Astrocyte of the spinal cord (primary cell): ENCODE measurements at regions not wholly inside any gene's neighbourhood (a gene's known extent, or its start where the extent isn't known, plus 50 kb on each side); places are given as distances from the start of the nearest gene placed in this dataset.
"Not testable (repeated sequence)": the region's sequence is repeated elsewhere in the genome, so short reads cannot be mapped to it uniquely, and the experiment has no call there.

ENCODE experiments used
- DNase-seq: peaks from one replicate; pipeline ENCODE4 v3.0.0; 2011; ENCODE audit warnings: low read depth, low spot score
- H3K4me3 ChIP-seq: 2 replicates; pipeline ENCODE4 v1.5.1; 2011; ENCODE audit warnings: low read depth, mild to moderate bottlenecking, low read length, moderate library complexity
- in situ Hi-C: cut with HindIII; loops from 2 replicates; pipeline ENCODE4 v1.10.0; 2017; ENCODE audit warnings: low sequenced_read_pairs
- TF ChIP-seq, protein P1 (sequence below): IDR thresholded peaks from 2 replicates; pipeline ENCODE4 v1.5.1; 2012; ENCODE audit warnings: low read depth, mild to moderate bottlenecking, low read length, inconsistent platforms

DNA sequence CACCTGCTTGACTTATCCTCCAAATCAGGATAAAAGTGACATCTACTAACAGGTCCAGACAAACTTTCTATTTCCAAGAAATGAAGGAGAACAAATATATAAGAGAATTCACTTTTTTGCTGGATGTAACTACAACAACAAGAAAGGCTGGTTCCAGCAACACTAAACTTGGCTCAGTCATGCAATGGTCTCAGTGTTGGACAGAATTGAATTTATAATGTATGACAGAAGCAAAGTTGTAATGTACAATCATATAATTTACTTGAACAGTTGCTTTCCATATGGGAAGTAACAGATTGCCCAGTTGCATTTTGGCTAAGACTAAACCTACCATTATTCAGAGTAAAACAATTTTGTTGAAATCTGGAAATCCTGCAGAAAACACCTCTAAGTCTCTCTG lies 183.3 kb upstream of the INTU start:
- TF ChIP-seq, protein P1, sequence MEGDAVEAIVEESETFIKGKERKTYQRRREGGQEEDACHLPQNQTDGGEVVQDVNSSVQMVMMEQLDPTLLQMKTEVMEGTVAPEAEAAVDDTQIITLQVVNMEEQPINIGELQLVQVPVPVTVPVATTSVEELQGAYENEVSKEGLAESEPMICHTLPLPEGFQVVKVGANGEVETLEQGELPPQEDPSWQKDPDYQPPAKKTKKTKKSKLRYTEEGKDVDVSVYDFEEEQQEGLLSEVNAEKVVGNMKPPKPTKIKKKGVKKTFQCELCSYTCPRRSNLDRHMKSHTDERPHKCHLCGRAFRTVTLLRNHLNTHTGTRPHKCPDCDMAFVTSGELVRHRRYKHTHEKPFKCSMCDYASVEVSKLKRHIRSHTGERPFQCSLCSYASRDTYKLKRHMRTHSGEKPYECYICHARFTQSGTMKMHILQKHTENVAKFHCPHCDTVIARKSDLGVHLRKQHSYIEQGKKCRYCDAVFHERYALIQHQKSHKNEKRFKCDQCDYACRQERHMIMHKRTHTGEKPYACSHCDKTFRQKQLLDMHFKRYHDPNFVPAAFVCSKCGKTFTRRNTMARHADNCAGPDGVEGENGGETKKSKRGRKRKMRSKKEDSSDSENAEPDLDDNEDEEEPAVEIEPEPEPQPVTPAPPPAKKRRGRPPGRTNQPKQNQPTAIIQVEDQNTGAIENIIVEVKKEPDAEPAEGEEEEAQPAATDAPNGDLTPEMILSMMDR, result no peak
- in situ Hi-C loops, result no loop called here
- H3K4me3 ChIP-seq, result no peak overlapping the region
- no peak for DNase-seq

DNA sequence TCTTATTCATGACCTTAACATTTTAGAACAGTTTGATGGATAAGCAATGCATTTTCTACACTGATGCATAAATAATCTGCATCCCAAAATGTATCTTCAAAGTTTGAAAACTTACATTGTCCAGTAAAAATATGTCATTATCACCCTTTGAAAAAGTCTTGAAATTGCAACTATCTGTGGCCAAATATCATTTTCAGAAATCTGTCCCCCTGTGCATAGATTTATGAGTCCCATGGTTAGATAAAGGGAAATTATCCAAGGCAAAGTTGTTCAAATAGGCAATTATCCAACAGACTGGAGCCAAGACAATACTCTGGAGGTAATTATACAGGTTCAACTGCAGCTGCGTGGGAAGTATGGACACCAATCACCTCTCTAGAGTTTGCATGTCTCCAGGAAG lies 182.5 kb upstream of the INTU start:
- H3K4me3 ChIP-seq, result no peak overlapping the region
- TF ChIP-seq, protein P1, result no peak
- DNase-seq, result no peak
- in situ Hi-C loops, result no loop called here

DNA sequence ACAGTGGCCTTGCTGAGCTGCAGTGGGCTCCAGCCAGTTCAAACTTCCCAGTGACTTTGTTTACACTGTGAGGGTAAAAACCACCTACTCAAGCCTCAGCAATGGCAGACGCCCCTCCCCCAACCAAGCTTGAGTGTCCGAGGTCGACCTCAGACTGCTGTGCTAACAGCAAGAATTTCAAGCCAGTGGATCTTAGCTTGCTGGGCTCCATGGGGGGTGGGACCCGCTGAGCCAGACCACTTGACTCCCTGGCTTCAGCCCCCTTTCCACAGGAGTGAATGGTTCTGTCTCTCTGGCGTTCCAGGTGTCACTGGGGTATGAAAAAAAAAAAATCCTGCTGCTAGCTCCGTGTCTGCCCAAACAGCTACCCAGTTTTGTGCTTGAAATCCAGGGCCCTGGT lies 168.9 kb upstream of the INTU start:
- no peak overlapping the region for H3K4me3 ChIP-seq
- TF ChIP-seq, protein P1, result no peak
- no peak for DNase-seq

DNA sequence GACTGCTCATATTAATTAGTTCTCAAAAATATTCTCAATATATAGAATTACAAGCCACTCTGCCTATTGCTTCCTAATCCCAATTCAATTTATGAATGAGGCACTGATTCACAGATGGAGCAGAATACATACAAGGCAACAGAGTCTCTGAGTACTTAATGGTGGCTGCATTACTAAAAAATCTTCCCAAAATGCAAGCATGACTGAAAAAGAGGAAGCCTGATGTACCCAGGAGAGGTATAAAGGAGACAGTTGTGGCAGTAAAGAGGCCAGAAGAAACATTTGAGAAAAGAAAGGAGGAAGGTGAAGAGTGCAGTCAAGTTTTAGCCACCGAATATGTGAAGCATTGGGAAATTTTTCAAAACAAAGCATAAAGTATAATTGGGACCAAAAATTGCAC lies 163.2 kb upstream of the INTU start:
- no peak for DNase-seq
- in situ Hi-C loops, result no loop called here
- no peak overlapping the region for H3K4me3 ChIP-seq
- TF ChIP-seq, protein P1, result no peak

More for the DNA sequence above, 168.9 kb upstream of the INTU start:
- in situ Hi-C loops, result no loop called here

DNA sequence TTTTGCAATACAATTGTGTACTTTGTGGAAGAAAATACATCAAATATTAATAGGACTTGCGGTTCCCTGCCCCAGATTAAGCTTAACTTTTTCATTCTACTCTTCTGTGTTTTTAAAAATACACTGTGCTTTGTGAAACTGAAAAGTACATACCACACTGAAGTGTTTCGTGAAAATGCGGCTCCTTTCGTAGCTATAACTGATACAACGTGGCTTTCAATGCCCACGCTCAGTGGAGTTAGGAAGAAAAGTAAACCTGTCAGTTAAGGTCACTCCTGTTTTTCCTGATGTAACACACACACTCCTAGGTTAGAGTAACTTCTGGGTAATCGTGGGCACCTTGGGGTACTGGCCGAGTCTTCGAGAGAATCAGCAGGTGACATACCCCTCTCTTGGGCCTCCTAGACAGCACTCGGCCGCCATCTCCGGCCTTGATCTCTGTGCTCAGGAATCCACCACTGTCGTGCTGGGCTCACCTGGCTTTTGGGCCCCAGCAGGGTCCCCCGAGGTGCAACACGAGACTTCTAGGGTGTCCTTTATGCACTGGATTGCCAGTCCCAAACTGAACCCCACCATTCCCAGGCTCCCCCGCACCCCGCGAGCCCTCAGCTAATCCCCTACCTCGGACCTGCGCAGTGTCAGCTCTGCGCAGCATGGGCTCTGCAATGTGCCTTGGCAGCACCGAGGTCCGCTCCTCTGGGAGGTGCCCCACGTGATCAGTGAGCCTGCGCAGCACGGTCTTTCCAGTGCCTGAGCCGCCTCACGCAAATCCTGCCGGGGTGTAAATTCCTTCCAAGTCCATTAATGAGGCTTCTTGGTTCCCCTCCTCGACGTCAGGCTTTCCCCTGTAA lies 162.6 kb upstream of the INTU start:
- DNase-seq, result no peak
- TF ChIP-seq, protein P1, result no peak
- in situ Hi-C loops, result no loop called here

DNA sequence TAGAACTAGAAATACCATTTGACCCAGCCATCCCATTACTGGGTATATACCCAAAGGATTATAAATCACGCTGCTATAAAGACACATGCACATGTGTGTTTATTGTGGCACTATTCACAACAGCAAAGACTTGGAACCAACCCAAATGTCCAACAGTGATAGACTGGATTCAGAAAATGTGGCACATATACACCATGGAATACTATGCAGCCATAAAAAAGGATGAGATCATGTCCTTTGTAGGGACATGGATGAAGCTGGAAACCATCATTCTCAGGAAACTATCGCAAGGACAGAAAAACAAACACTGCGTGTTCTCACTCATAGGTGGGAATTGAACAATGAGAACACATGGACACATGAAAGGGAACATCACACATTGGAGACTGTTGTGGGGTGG lies 154.5 kb upstream of the INTU start:
- DNase-seq, H3K4me3 ChIP-seq, in situ Hi-C loops: not testable (repeated sequence)

More for the DNA sequence above, 162.6 kb upstream of the INTU start:
- H3K4me3 ChIP-seq, result no peak overlapping the region

DNA sequence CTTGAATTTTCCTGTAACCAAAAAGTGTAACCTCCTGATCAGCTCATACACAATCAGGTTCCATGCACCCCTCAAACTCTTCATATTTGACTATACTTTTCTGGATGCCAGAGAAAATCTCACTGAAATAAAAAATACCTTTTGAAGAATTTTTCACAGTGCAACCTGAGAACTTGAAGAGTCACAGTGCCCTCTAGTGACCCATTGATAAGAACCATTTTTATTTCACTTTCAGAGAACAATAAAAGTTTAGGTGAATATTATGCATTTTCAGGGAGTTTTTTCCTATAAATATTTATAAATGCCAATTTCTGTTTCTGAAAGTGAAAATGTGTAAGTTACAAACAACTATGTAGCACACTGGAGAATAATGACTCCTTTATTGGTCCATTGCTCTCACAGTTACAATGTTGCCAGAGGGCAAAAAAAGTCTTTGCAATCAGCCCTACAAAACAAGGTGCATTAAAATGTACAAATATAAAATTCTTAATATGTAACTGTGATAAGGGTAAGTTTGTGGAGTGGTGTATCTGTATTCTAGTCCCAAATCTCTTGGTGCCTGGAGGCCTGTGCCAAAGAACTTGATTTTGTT lies 153.6 kb upstream of the INTU start:
- no peak overlapping the region for H3K4me3 ChIP-seq
- DNase-seq, result peak; percentile 50
- TF ChIP-seq, protein P1, result peak; percentile 50
- in situ Hi-C loops, result no loop called here
